Suppressor macrophage treated with lipopolysaccharide for 4 hours (primary cell): ENCODE measurements at regions not wholly inside any gene's neighbourhood (a gene's known extent, or its start where the extent isn't known, plus 50 kb on each side); places are given as distances from the start of the nearest gene placed in this dataset.

Source experiments
- DNase-seq: peaks from one replicate; pipeline ENCODE4 v3.0.0-alpha.2; 2020

DNA sequence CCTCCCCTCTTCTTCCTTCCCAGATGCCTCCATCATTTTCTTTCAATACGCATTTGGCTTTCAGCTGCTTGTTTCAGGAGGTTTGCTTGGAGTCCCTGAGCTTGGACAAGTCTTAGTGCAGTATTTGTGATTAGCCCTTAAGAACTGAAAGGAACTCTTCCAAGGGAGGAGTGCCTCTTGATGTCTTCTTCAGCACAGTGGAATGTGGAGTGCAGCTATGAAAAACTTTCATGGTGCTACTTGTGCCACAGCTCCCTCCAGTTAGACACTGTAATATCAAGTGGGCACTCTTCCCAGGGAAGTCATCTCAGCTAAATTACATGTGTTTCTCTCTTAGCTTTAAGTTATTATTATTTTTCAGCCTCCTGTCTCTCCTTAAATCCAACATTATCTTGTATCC, 173.1 kb downstream of the NECTIN3 start:
- no peak for DNase-seq

DNA sequence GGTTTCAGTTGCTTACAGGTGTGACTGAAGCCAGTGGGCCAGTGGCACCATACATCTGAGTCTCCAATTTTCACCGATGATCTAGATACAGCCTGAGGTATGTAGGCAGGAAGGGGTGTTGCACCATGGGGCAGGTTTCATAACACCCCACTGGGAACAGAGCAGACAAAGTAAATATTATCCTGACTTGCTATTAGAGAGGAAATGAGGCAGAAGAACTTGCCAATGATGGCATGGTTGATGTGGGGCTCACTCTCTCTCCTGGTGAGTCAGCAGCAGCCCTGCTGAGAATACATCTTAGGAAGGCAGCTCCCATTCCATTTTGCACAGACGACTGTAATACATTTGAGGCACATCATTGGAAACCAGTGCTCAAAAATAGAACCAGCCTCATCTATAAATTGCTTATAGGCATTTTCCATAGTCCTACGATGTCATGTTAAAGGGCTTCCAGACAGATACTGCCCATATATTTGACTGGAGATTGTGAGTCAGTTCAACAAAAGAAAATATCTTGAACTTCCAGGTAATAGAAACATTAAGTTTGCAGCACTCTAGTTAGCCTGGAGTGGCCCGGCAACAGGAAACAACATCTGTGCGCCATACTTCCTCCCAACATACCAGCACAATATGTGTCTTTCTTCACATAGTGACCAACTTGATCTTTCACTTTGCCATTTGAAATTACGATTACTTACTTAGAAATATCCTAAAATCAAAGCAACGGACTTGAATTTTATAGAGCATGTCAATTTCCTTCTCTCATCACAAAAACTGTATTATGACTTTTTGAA, 175.5 kb downstream of the NECTIN3 start:
- no peak for DNase-seq

- DNase-seq = no peak
Observed at GRCh38 chr3:111248406-111248805, 176.8 kb downstream of the NECTIN3 start.

GRCh38 chr3:111249421-111249820, 177.8 kb downstream of the NECTIN3 start:
- no peak for DNase-seq

DNA sequence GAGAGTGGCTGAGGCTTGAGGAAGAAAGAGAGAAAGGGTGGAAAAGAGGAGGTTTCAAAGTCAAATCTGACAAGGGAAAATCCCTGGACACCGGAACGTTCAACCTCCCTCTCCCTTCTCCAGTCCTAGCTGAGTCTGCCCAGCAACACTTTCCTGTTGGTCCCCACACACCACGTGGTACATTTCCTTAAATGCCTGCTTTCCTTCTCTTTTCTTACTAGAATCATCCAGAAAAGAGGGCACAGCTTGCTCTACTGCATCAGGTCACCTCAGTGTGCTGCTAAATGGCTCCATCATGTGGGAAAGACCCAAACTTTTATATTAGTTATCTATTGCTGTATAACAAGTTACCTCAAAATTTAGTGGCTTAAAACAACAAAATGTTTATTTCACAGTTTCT, 181.2 kb downstream of the NECTIN3 start:
- DNase-seq = no peak

- DNase-seq = no peak
Observed at GRCh38 chr3:111253733-111254132, 182.1 kb downstream of the NECTIN3 start.

GRCh38 chr3:111260878-111261277, 189.3 kb downstream of the NECTIN3 start:
- no peak for DNase-seq

DNA sequence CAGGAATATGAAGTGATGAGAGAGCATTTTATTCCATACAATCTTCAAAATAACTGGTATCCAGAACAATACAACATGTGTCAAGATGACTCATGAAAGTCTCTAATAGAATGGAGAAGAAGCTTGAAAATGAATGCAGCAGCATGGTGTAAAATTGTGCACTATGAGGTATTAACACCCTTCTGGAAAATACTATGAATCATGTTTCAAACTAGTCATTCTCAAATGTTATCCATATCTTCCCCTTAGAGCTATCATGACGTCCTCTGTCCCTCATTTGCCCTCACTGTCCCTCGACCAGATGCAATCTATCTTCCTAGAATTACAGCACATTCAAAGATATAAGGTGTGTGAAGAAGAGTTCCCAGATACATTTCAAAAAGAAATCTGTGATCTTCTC, 198.2 kb downstream of the NECTIN3 start:
- no peak for DNase-seq

DNA sequence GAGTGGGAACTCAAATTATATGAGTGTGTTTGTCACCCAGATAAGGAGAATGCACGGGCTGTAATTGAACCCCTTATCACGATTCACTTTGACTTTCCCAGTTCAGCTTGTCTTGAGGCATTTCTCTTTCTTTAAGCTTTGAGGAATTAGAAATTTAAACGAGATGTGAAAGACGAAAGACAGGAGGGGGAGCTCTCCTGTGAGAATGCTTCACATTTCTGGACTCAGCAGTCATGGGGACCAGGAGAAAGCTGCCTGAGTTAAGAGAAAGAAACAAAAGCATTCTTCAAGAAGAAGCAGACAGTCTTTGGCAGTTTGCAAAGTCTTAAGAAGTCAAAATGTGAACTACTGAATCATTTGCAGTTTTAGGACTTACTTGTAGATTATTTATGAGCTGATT, 205.6 kb downstream of the NECTIN3 start:
- DNase-seq = no peak

DNA sequence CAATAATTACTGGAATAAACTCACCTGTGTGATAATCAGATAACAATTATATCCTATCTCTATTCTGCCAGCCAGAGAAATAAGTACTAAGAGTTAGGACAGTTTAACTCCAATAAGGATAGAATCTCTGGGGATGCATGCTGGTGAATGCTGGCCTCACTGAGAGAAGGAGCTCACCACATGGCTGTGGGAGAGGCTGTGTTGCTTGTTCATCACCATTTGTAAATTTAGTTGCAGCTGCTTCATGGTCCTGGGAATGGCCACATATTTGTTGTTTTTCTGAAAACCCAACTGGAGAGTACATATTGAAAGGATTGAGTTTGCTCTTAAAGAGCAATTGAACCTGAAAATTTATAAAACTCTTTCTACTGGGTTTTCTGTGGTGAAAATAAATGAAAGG, 207.3 kb downstream of the NECTIN3 start:
- no peak for DNase-seq

GRCh38 chr3:111282024-111282423, 210.4 kb downstream of the NECTIN3 start:
- no peak for DNase-seq

DNA sequence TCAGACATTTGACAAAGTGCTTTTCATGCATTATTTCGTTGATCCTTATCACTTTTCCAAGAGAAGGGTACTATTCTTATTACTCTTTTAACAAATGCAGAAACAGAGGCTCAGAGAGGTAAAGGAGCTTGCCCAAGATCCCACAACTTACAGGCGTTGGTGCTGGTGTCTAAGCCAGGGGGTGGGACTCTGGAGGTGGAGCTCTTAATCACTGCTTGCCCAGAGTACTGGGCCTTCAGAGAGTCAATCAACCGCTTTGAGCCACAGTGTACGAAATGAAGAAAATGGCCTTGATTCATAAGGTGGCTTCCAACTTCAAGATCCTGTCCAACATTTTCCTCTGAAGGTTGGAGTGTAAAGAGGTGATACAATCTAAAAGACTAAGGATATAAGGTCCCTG, 211.5 kb downstream of the NECTIN3 start:
- DNase-seq = no peak

- no peak for DNase-seq
Observed at GRCh38 chr3:111284503-111285183, 213.0 kb downstream of the NECTIN3 start.

DNA sequence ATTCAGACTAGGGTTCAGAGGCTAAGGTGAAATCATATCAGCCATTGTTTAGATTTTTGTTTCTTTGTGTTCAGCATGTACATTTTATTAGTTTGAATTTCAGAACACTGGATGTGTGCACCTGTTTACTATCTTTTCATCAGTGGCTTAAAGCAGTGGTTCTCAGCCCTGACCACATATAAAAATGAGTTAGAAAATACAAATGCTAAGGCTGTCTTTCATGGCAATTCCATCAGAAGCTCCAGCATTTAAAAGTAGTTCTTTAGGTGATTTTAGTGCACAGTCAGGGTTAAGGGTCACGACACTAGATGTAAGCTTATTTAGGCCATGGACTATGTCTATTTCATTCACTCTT, 213.5 kb downstream of the NECTIN3 start:
- no peak for DNase-seq

DNA sequence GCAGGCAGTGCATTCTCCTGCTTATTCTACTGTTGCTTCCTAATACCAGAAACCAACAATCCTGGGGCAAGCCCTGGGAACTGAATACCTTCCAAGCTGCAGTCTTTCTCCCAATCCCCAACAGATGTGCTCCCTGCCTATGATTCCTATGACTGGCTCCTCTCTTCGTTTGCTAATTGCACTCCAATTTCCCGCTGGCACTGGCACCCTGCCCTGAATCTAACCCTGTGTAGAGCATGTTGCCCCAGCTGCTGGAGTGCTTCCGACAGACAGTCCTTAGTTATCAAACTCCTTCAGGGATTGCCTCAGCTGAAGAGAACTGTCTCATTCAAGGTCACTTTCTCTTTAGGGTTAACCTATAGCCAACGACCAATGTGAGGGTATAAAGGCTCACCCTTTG, 214.1 kb downstream of the NECTIN3 start:
- DNase-seq = no peak

DNA sequence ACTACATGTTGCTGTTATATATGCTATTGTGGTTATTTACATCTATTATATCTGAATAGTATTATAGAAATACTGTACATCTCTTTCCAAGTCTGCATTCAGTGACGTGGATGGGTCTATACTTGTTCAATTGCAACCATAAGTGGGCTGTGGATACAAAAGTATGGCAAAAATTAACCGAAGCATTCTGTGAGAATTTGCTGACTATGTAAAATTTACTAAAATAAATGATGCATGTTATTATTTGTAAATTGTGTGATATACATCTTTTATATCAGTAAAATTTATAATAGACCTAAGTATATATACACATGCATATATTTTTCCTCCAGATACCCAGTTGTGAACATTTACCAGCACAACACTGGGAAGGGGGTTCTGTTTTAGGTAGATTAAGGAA, 215.1 kb downstream of the NECTIN3 start:
- no peak for DNase-seq

GRCh38 chr3:111292117-111292516, 220.5 kb downstream of the NECTIN3 start:
- no peak for DNase-seq

DNA sequence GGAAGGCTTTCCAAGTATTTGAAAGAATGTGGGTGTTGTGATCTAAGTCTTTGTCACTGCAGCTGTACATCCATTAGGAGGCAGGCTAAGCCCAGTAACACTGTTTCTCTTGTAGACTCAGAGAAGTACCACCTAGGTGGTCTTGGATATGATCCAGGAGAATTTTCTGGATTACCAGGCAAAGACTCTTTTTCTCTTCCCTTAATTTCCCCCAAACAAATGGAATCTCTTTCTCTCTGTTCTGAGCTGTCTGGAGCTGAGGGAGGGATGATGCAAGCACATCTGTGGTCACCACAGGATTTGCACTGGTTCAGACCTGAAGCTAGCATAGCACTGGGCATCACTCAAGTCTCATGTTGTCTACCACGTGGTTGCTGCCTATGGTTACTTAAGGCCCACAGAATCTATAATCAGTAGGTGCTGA, 227.6 kb downstream of the NECTIN3 start:
- DNase-seq = no peak

GRCh38 chr3:111301238-111301798, 229.7 kb downstream of the NECTIN3 start:
- DNase-seq = peak; percentile 48

GRCh38 chr3:111302063-111302462, 230.4 kb downstream of the NECTIN3 start:
- DNase-seq = no peak

- peak; percentile 5 for DNase-seq
Observed at GRCh38 chr3:111303760-111304159, 232.1 kb downstream of the NECTIN3 start.

- no peak for DNase-seq
Observed at GRCh38 chr3:111307676-111308075, 234.3 kb upstream of the CD96 start.

DNA sequence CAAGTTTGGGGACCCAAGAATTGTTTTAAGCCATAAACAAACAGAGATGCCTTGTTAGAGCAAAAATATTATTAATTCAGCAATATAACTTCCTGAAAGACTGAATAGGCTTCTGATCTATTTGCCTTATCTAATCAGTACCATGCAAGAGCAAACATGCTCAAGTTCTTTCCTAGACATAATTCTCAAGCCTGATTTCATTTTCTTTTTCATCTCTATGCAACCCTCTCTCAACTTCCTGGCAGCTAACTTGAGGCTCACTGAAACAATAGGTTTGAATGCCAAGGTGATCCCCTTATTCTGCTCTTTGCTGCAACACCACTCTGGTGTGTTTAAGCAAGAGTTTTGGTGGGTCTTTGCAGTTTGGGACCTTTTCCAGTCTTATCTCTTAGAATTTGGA, 230.9 kb upstream of the CD96 start:
- DNase-seq = no peak

DNA sequence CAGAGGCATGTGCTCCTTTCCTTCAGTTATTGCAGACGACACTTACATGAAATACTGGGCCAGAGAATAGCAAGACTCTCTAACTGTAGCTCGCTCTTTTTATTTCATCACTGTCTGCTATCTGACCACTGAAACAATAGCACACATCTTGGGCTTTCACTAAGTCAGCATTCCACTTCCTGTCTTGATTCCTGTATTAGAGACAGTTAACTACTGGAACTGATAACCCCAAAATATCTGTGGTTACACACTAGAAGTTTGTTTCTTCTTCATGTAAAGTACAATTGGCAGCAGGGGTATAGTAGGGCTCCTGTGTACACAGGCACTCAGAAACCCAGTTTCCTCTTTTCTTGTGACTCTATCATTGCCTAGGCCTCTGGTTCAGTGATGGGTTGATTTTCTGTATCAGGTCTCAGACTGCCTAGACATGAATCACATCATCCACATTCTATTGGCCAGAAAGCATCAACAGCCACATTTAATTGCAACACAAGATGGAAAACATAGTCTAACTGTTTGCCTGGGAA, 230.2 kb upstream of the CD96 start:
- DNase-seq = no peak
